RWPE1 (cell line): ENCODE measurements at regions not wholly inside any gene's neighbourhood (a gene's known extent, or its start where the extent isn't known, plus 50 kb on each side); places are given as distances from the start of the nearest gene placed in this dataset.
"Not testable (repeated sequence)": the region's sequence is repeated elsewhere in the genome, so short reads cannot be mapped to it uniquely, and the experiment has no call there.

Source experiments
- CTCF ChIA-PET: fragments of 350-600 bp; sonication (Branson Sonifier 250); formaldehyde crosslinking; extraction: SDS; loops from one replicate; lab custom pipeline; 2021; lab: Yijun Ruan, JAX
- POLR2A ChIA-PET: fragments of 400-600 bp; formaldehyde crosslinking; extraction: SDS; loops from one replicate; lab custom pipeline; 2020; ENCODE audit warnings: antibody characterized with exemption; ENCODE audit not compliant: low non-redundant PET; lab: Yijun Ruan, JAX
- DNase-seq: peaks from one replicate; pipeline ENCODE4 v3.0.0; 2012; ENCODE audit warnings: low spot score
- H3K27ac ChIP-seq: fragments of 450-650 bp; 2 replicates; pipeline ENCODE4 v1.5.1; 2017
- TF ChIP-seq, protein P1 (sequence below): fragments of 450-650 bp; conservative IDR thresholded peaks from 2 replicates; pipeline ENCODE4 v1.5.1; 2017; ENCODE audit warnings: low read depth, mild to moderate bottlenecking

DNA sequence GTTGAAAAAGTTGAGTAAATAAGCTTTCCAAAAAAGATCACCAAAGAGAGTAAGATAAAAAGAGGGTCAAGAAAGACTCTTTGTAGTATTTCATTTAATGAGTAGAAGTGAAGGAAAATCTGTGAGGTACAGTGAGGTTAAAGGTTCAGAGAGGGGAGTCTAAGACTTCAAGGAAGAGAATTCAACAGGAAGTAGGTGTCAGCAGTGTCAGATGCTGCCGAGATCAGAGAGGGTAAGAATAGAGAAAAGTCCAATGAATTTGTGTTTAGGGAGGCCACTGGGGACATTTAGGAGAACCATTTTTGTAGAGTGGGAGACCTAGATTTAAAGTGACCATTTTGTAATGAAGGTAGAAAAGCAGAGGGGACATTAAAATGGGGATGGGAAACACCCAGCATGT is 71.6 kb upstream of the KRAS start:
- no peak overlapping the region for H3K27ac ChIP-seq
- ChIA-PET CTCF (no interaction called here), POLR2A (no interaction called here)
- TF ChIP-seq, protein P1, sequence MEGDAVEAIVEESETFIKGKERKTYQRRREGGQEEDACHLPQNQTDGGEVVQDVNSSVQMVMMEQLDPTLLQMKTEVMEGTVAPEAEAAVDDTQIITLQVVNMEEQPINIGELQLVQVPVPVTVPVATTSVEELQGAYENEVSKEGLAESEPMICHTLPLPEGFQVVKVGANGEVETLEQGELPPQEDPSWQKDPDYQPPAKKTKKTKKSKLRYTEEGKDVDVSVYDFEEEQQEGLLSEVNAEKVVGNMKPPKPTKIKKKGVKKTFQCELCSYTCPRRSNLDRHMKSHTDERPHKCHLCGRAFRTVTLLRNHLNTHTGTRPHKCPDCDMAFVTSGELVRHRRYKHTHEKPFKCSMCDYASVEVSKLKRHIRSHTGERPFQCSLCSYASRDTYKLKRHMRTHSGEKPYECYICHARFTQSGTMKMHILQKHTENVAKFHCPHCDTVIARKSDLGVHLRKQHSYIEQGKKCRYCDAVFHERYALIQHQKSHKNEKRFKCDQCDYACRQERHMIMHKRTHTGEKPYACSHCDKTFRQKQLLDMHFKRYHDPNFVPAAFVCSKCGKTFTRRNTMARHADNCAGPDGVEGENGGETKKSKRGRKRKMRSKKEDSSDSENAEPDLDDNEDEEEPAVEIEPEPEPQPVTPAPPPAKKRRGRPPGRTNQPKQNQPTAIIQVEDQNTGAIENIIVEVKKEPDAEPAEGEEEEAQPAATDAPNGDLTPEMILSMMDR = no peak
- no peak for DNase-seq

DNA sequence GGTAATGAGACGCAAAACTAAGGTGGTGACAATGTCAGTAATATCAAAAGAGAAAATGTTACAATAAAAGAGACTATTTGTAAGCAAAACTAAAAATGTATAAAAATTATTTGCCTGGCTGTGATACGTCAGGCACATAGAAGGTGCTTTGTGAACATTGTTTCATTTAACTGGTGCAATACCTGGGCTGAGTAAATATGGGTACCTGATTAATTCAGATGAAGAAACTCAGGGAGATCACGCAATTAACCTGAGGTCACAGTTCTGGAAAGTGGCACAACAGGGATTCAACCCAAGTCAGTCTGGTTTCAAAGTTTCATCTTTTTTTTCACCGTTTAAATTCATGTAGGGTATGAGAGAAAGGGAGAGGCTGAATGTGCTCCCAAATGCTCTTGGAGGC is 71.0 kb upstream of the KRAS start:
- DNase-seq = no peak
- H3K27ac ChIP-seq = no peak overlapping the region
- ChIA-PET CTCF (no interaction called here), POLR2A (no interaction called here)
- TF ChIP-seq, protein P1 = no peak

DNA sequence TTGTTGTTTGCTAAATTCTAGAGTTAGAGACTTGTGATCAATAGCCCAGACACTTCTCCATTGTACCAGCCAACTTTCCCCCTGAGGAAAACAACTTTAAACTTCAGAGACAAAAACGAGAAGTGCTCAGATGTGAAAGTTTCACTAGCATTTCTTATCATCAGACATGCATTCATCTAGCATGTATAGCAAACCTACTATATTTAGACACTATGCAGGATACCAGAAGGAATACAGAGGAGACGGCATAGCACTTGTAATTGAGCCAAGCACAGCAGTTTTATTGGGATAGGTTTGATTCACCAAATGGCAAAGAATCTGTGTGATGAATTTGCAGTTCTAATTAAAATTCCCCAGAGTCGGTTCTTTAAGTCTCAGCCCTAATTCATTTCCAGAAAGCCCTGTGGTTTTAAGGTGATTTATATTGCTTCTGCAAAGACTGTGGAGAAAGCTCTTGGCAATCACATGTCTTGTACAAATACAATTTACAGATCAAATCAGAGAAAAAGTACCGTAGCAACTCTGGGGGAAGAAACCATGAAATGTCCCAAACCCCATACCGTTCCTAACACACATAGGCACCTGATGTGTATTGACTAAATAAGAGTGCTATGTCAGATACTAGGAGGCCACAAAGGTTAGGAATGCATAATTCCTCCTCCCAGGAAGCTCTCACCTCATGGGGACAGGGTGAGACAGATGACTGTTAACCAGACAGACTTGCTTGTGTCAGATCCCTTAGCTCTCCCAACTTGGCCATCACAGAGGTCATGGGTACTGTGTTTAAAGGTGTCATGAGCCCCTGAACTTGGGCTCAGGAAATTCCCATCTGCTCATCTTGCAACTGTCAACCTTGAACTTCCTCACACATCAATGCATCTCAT is 69.6 kb upstream of the KRAS start:
- CTCF ChIA-PET = interaction anchor here (0.9 kb wide), 1 partner anchor 10 kb away, joined by 3 read pairs; no protein-coding TSS in a partner anchor
- no peak overlapping the region for H3K27ac ChIP-seq
- POLR2A ChIA-PET = no interaction called here
- DNase-seq = no peak
- TF ChIP-seq, protein P1 = no peak

DNA sequence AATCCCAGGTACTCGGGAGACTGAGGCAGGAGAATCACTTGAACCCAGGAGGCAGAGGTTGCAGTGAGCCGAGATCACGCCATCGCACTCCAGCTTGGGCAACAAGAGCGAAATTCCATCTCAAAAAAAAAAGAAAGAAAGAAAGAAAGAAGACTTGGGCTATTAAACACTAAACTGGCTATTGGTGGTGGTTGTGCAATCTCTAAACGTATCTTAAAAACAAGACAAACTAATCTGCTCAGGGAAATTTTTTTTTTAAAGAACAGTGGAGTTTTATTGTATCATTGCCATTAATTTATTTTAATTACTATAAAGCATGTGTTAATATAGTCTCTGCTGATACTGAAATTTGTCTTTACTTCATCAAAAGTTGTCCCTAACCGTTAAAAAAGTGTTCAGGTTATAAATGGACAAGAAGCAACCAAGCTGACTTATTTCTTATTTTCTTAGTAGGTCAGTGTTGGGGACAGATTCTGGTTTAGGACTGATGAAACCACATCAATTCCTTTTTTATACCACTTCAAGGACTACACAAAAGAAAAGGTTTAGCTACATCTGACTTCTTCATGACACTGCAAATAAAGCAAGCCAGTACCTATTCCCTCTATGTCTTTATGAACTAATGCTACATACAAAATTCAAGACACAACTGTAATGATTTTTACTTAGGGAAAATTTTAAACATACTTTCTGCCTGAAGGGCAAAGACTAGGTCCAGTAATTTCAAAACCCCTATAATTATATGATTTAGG is 68.7 kb upstream of the KRAS start:
- ChIA-PET POLR2A (no interaction called here), CTCF (no interaction called here)
- TF ChIP-seq, protein P1 = no peak
- no peak overlapping the region for H3K27ac ChIP-seq
- DNase-seq = no peak

DNA sequence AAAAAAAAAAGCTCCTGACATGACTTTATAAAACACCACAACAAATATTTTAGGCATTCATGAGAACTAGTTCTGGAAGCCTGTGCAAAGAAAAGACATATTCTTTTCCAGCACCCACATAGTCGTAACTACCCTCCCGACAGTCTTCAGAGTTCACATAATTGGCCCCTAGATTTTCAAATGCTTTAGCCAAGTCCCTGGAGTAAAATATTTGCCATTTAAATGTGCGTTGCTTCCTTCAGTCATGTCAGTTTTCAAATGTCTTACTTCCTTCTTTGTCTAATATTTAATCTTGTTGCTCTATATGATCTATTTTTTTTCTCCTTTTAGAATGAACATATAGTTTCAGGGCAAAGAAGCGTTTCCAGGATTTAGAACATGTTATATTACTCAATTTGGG is 66.8 kb upstream of the KRAS start:
- H3K27ac ChIP-seq = no peak overlapping the region
- CTCF ChIA-PET = no interaction called here
- POLR2A ChIA-PET = no interaction called here
- TF ChIP-seq, protein P1 = no peak
- no peak for DNase-seq

DNA sequence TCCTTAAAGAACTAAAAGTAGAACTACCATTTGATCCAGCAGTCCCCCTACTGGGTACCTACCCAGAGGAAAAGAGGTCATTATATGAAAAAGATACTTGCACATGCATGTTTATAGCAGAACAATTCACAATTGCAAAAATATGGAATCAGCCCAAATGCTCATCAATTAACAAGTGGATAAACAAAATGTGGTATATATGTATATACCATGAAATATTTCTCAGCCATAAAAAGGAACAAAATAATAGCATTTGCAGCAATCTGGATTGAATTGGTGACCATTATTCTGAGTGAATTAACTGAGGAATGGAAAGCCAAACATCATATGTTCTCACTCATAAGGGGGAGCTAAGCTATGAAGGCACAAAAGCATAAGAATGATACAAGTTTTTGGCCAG is 64.7 kb upstream of the KRAS start:
- no peak for DNase-seq
- TF ChIP-seq, protein P1 = no peak
- POLR2A ChIA-PET = no interaction called here
- H3K27ac ChIP-seq = no peak overlapping the region
- CTCF ChIA-PET = no interaction called here

DNA sequence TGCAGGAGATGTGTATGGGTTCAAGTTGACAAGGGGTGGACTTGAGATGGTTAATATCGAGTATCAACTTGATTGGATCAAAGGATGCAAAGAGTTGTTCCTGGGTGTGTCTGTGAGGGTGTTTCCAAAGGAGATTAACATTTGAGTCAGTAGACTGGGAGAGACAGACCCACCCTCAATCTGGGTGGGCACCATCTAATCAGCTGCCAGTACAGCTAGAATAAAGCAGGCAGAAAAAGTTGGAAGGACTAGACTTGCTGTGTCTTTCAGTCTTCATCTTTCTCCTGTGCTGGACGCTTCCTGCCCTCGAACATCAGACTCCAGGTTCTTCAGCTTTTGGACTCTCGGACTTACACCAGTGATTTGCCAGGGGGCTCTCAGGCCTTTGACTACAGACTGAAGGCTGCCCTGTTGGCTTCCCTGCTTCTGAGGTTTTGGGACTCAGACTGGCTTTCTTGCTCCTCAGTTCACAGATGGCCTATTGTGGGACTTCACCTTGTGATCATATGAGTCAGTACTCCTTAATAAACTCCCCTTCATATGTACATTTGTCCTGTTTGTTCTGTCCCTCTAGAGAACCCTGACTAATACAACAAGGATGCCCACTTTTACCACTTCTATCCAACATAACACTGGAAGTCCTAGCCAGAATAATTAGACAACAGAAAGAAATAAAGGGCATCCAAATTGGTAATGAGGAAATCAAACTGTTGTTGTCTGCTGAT is 62.7 kb upstream of the KRAS start:
- DNase-seq, H3K27ac ChIP-seq, POLR2A ChIA-PET: not testable (repeated sequence)
- CTCF ChIA-PET = interaction anchor here (0.5 kb wide), 1 partner anchor 10 kb away, joined by 3 read pairs; no protein-coding TSS in a partner anchor
